Vagina (tissue), 2 donors: ENCODE measurements at regions not wholly inside any gene's neighbourhood (a gene's known extent, or its start where the extent isn't known, plus 50 kb on each side); places are given as distances from the start of the nearest gene placed in this dataset.

Experiments used
- DNase-seq, 2 donors: peaks; one replicate each; pipeline ENCODE4 v3.0.0-alpha.2; 2017; ENCODE audit errors: extremely low spot score in 2 of 2
- H3K27ac ChIP-seq: fragments of 200-600 bp; sonication (generic); one replicate; pipeline ENCODE4 v1.5.1; 2019
- H3K27me3 ChIP-seq: fragments of 200-600 bp; sonication (generic); one replicate; pipeline ENCODE4 v1.5.1; 2019
- H3K36me3 ChIP-seq, 2 donors: fragments of 200-600 bp; sonication (generic); one replicate each; pipeline ENCODE4 v1.5.1; 2017 to 2019
- H3K4me1 ChIP-seq: fragments of 200-600 bp; sonication (generic); one replicate; pipeline ENCODE4 v1.5.1; 2019
- H3K4me3 ChIP-seq, 2 donors: fragments of 200-600 bp; sonication (generic); 1 replicate in 1 of 2; 2 replicates in 1 of 2; pipeline ENCODE4 v1.5.1; 2016 to 2019
- H3K9me3 ChIP-seq: fragments of 200-600 bp; sonication (generic); one replicate; pipeline ENCODE4 v1.5.1; 2019
- CTCF ChIP-seq, 3 experiments: fragments of 450-650 bp in 2 of 3; fragments of 200-600 bp in 1 of 3; sonication (generic) in 1 of 3; IDR thresholded peaks; one replicate each; pipeline ENCODE4 v1.5.1; 2017 to 2019; ENCODE audit warnings: antibody characterized with exemption in 3 of 3, mild to moderate bottlenecking in 2 of 3, moderate library complexity in 2 of 3
- POLR2A ChIP-seq, 2 donors: fragments of 450-650 bp; IDR thresholded peaks; one replicate each; pipeline ENCODE4 v1.6.1; 2017; ENCODE audit warnings: antibody characterized with exemption in 2 of 2, mild to moderate bottlenecking in 2 of 2, moderate library complexity in 2 of 2
- POLR2AphosphoS5 ChIP-seq, 2 donors: sonication (generic); formaldehyde crosslinking; IDR thresholded peaks; one replicate each; pipeline ENCODE4 v1.9.0; 2017; ENCODE audit warnings: antibody characterized with exemption in 2 of 2, mild to moderate bottlenecking in 2 of 2, low read depth in 1 of 2; ENCODE audit not compliant: insufficient read depth in 1 of 2
- intact Hi-C: fragments of 100-400 bp; cut with DNase I; formaldehyde crosslinking; loops from one replicate; pipeline ENCODE4 v1.15.1; 2023

- Histone ChIP-seq H3K4me1 (no peaks in the 10 kb centered on the region), H3K27me3 (no peaks in the 10 kb centered on the region), H3K27ac (no peak overlapping the region), H3K4me3 (no peak overlapping the region), H3K9me3 (no peaks in the 10 kb centered on the region), H3K36me3 (no peaks in the 10 kb centered on the region)
- intact Hi-C loops, result no loop called here
- TF ChIP-seq CTCF (IDR thresholded peaks at IDR 0.05) (no peak), POLR2AphosphoS5 (IDR thresholded peaks at IDR 0.05; ENCODE audit: insufficient read depth in 1 of 2, low read depth in 1 of 2) (no peak), POLR2A (IDR thresholded peaks at IDR 0.05) (no peak)
- peak in 1 of 2 donors; percentile 71 for DNase-seq
These were observed 175.5 kb upstream of the ZMIZ1 start for GRCh38 chr10:78893217-78893616.

- peak; percentile 70 to 79 for DNase-seq
- Histone ChIP-seq H3K4me3 (no peak overlapping the region), H3K27me3 (no peaks in the 10 kb centered on the region), H3K4me1 (no peaks in the 10 kb centered on the region), H3K9me3 (no peaks in the 10 kb centered on the region), H3K36me3 (no peaks in the 10 kb centered on the region), H3K27ac (no peak overlapping the region)
- intact Hi-C loops, result no loop called here
- TF ChIP-seq CTCF (IDR thresholded peaks at IDR 0.05), result no peak
- TF ChIP-seq POLR2A (IDR thresholded peaks at IDR 0.05), result no peak
- TF ChIP-seq POLR2AphosphoS5 (IDR thresholded peaks at IDR 0.05; ENCODE audit: insufficient read depth in 1 of 2, low read depth in 1 of 2), result no peak
These were observed 174.5 kb upstream of the ZMIZ1 start for GRCh38 chr10:78894089-78894840.

- Histone ChIP-seq H3K4me1 (no peaks in the 10 kb centered on the region), H3K9me3 (no peaks in the 10 kb centered on the region), H3K4me3 (no peak overlapping the region), H3K27me3 (no peaks in the 10 kb centered on the region), H3K36me3 (no peaks in the 10 kb centered on the region), H3K27ac (no peak overlapping the region)
- no peak for TF ChIP-seq POLR2A (IDR thresholded peaks at IDR 0.05)
- TF ChIP-seq POLR2AphosphoS5 (IDR thresholded peaks at IDR 0.05; ENCODE audit: insufficient read depth in 1 of 2, low read depth in 1 of 2), result no peak
- no peak for TF ChIP-seq CTCF (IDR thresholded peaks at IDR 0.05)
- intact Hi-C loops, result no loop called here
- peak; percentile 70 for DNase-seq
These were observed 173.9 kb upstream of the ZMIZ1 start for GRCh38 chr10:78894841-78895195.

GRCh38 chr10:78895469-78895868 lies 173.3 kb upstream of the ZMIZ1 start:
- no peak overlapping the region for H3K27ac ChIP-seq
- H3K27me3 ChIP-seq, result no peaks in the 10 kb centered on the region
- peak in 1 of 2 donors; percentile 34 for DNase-seq
- H3K4me3 ChIP-seq, result no peak overlapping the region
- no peak for TF ChIP-seq POLR2AphosphoS5 (IDR thresholded peaks at IDR 0.05; ENCODE audit: insufficient read depth in 1 of 2, low read depth in 1 of 2)
- no peak for TF ChIP-seq POLR2A (IDR thresholded peaks at IDR 0.05)
- TF ChIP-seq CTCF (IDR thresholded peaks at IDR 0.05), result no peak
- H3K36me3 ChIP-seq, result no peaks in the 10 kb centered on the region
- intact Hi-C loops, result no loop called here
- no peaks in the 10 kb centered on the region for H3K9me3 ChIP-seq
- no peaks in the 10 kb centered on the region for H3K4me1 ChIP-seq

- no peak for DNase-seq
- Histone ChIP-seq H3K27me3 (no peaks in the 10 kb centered on the region), H3K27ac (no peak overlapping the region), H3K36me3 (no peaks in the 10 kb centered on the region), H3K4me1 (no peaks in the 10 kb centered on the region), H3K9me3 (no peaks in the 10 kb centered on the region), H3K4me3 (no peak overlapping the region)
- intact Hi-C loops, result no loop called here
- TF ChIP-seq POLR2AphosphoS5 (IDR thresholded peaks at IDR 0.05; ENCODE audit: insufficient read depth in 1 of 2, low read depth in 1 of 2), result no peak
- no peak for TF ChIP-seq CTCF (IDR thresholded peaks at IDR 0.05)
- TF ChIP-seq POLR2A (IDR thresholded peaks at IDR 0.05), result no peak
These were observed 172.4 kb upstream of the ZMIZ1 start for GRCh38 chr10:78896159-78896928.
